Stimulated activated CD8-positive, alpha-beta memory T cell treated with anti-CD3 and anti-CD28 coated beads, Interleukin-7, amount 100 ng/mL, for 48 hours (primary cell): ENCODE measurements at regions not wholly inside any gene's neighbourhood (a gene's known extent, or its start where the extent isn't known, plus 50 kb on each side); places are given as distances from the start of the nearest gene placed in this dataset.

Experiments used
- DNase-seq, 2 donors: peaks; one replicate each; pipeline ENCODE4 v3.0.0-alpha.2; 2020; ENCODE audit warnings: low read depth in 1 of 2; ENCODE audit errors: extremely low read depth in 1 of 2

GRCh38 chr12:68102731-68103130 is 56.8 kb downstream of the IFNG start:
- no peak for DNase-seq

- DNase-seq: no peak
These were observed 57.4 kb downstream of the IFNG start for GRCh38 chr12:68102163-68102562.

- DNase-seq: no peak
These were observed 59.3 kb downstream of the IFNG start for GRCh38 chr12:68100241-68100640.

GRCh38 chr12:68098939-68099338 is 60.6 kb downstream of the IFNG start:
- no peak for DNase-seq

- DNase-seq: no peak
These were observed 62.2 kb downstream of the IFNG start for GRCh38 chr12:68097386-68097785.

GRCh38 chr12:68094645-68095395 is 64.7 kb downstream of the IFNG start:
- no peak for DNase-seq

- no peak for DNase-seq
These were observed 65.3 kb downstream of the IFNG start for GRCh38 chr12:68094195-68094594.

GRCh38 chr12:68092976-68093375 is 66.6 kb downstream of the IFNG start:
- DNase-seq: no peak

GRCh38 chr12:68089101-68089500 is 70.4 kb downstream of the IFNG start:
- DNase-seq: no peak

GRCh38 chr12:68086019-68086603 is 73.4 kb downstream of the IFNG start:
- DNase-seq: no peak

- no peak for DNase-seq
These were observed 78.0 kb downstream of the IFNG start for GRCh38 chr12:68081561-68081960.

GRCh38 chr12:68080577-68080976 is 79.0 kb downstream of the IFNG start:
- peak; percentile 2 to 20 for DNase-seq

GRCh38 chr12:68078737-68079136 is 80.8 kb downstream of the IFNG start:
- DNase-seq: no peak

GRCh38 chr12:68075416-68075815 is 84.1 kb downstream of the IFNG start:
- no peak for DNase-seq

GRCh38 chr12:68074306-68075027 is 85.1 kb downstream of the IFNG start:
- DNase-seq: no peak

GRCh38 chr12:68070957-68071356 is 81.7 kb downstream of the IFNG-AS1 start:
- no peak for DNase-seq
